PC-9 (cell line): ENCODE measurements at regions not wholly inside any gene's neighbourhood (a gene's known extent, or its start where the extent isn't known, plus 50 kb on each side); places are given as distances from the start of the nearest gene placed in this dataset.

Experiments
- CTCF ChIP-seq: fragments of 200-600 bp; sonication (generic); conservative IDR thresholded peaks from 2 replicates; pipeline ENCODE4 v1.6.1; 2017; ENCODE audit warnings: mixed run types, antibody characterized with exemption, mild to moderate bottlenecking, moderate library complexity
- EZH2 ChIP-seq: fragments of 200-600 bp; sonication (generic); IDR thresholded peaks from 2 replicates; pipeline ENCODE4 v1.8.0; 2017; ENCODE audit warnings: antibody characterized with exemption, low read depth

DNA sequence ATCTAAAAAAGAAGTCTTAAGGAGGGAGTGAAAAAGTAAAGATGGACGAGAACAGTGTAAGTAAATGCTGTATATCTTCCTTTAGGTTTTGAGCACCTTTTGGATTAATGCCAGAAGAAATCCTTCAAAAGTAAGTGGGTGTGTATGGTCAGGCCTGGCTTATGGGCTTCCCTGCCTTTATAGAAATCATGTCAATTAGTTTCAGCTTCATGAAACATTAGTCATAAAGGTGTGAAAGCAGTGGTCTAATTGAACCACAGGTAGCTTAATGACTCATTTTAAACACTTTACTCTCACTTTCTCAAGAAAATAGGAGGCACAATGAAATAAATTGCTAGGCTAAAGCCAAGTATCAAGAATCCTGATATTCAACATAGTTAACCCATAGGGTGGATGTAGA, 467.4 kb upstream of the DPPA4 start:
- TF ChIP-seq CTCF (no peak), EZH2 (no peak)
